Globus pallidus (tissue), 1 donor: ENCODE measurements at regions not wholly inside any gene's neighbourhood (a gene's known extent, or its start where the extent isn't known, plus 50 kb on each side); places are given as distances from the start of the nearest gene placed in this dataset.
"Not testable (repeated sequence)": the region's sequence is repeated elsewhere in the genome, so short reads cannot be mapped to it uniquely, and the experiment has no call there.

Source experiments
- DNase-seq: peaks from one replicate; pipeline ENCODE4 v3.0.0-alpha.2; 2015; ENCODE audit warnings: low spot score

DNA sequence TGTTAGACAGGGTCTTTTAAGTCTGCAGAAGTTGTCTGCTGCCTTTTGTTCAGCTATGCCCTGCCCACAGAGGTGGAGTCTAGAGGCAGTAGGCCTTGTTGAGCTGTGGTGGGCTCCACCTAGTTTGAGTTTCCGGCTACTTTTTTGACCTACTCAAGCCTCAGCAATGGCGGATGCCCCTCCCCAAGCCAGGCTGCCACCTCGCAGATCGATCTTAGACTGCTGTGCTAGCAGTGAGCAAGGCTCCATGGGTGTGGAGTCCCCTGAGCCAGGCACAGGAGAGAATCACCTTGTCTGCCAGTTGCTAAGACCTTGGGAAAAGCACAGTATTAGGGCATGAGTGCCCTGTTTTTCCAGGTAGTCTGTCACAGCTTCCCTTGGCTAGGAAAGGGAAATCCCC, 664.6 kb upstream of the DPPA4 start:
- DNase-seq: not testable (repeated sequence)

DNA sequence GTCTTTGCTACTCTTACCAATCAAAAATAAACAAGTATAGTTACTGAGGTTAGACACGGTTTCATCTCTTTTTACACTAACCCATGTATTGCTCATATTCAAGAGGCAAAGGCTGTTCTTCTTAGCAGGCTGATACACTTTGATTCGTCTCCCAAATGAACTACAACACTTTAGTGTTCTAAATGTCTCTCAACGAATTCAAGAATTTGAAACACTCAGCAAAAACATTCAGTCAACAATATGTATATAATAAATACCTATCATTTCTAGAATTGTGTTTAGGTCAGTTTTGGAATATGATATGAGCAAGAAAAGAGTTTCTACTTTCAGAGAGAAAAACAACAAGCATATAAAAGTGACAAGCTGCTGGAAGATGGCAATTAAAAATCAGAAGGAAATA, 669.6 kb upstream of the DPPA4 start:
- DNase-seq: no peak

DNA sequence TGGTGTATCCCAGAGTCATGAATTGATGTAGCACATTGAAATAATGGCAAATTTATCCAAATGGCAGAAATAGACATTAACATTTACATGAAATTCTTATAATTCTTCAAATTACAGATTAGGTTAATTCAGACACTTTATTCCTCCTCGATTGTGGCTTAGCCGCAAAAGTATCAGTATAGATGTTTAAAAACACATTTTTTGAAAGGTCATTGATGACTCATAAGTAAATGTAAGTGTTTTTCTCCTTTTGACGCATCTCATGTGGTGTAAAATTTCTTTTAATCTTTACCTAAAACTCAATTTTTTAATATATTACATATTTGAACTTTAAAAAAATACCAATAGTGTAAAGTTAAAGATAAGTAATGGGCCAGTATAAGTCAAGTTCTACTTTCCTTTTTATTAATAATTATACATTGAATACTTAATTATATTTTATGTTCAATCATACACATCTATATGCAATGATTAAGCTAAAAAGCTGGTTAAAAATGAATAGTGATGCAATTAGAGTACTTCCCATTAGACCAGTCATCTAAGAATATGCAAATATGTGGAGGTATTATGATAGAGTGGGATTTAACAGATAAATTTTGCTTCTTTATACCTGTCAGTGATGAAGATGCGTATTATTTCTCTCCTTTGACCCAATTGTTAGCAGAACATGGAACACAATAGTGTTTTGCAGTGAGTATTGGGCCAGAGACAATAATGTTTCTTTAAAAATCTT, 678.1 kb upstream of the DPPA4 start:
- no peak for DNase-seq

DNA sequence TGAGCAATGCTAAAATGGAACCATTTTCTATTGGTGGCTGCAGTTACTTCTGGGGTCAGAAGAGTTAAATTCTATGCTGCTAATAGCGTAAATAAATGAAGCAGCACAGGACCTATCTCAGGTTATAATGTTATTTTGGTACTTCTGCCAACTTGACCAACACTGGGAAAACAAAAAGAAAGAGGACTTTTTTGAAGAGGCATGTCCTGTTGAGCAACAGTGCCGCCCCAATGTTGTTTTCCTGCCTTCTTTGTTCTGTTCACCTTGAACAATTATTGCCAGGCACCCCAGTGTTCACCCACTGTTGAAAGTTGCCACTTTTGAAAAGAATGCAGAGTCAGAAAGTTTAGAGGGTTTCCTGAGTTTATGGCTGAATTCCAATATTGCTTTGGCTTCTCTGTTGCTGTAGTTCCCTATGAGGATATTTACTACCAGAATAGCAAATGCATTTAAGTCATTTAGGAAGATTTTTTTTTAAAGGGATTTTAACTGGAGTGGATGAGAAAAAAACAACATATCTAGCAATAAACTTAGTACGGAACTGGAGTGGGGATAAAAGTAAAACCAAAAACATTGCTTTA, 679.0 kb upstream of the DPPA4 start:
- no peak for DNase-seq

DNA sequence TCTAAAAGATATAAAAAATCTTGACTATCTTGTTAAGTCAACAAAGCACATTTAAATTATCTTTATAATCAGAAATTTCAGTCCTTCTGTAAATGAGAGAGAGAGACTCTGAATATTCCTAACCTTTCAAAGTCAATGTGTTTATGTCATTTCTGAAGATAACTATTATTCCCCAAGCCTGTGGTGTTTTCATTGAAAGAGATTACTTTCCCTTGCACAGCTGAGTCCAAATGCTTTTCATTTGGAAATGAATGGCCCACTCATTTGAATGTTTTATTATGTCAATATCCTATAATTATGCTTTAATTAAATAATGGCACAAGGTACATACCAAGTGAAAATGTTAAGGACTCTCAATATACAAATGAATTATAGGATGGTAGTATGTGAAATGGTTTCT, 680.0 kb upstream of the DPPA4 start:
- DNase-seq: no peak

DNA sequence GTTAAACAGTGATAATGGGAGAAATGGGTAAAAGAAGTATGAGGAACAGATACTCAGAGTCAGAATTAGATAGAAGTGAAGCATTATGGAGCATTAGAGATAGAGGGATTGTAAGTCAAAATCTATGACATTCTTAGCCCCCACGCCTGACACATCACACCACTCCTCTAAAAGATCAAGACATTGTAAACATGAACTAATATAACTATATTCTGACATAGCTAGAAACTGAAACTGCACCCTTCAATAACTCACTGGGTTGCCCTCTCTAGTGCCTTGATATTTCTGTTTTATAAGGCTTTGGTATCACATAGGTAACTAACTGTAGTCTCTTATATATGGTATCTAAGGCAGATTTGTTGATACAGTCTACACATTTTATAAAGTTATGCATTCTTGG, 684.3 kb upstream of the DPPA4 start:
- DNase-seq: no peak

DNA sequence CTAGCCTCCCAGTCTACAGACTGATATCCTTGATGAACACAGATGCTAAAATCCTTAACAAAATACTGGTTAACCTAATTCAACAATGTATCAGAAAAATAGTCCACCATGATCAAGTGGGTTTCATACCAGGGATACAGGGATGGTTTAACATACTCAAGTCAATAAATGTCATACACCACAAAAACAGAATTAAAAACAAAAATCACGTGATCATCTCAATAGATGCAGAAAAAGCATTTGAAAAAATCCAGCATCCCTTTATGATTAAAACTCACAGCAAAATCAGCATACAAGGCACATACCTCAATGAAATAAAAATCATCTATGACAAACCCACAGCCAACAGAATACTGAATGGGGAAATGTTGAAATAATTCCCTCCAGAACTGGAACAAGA, 685.7 kb upstream of the DPPA4 start:
- DNase-seq: not testable (repeated sequence)

DNA sequence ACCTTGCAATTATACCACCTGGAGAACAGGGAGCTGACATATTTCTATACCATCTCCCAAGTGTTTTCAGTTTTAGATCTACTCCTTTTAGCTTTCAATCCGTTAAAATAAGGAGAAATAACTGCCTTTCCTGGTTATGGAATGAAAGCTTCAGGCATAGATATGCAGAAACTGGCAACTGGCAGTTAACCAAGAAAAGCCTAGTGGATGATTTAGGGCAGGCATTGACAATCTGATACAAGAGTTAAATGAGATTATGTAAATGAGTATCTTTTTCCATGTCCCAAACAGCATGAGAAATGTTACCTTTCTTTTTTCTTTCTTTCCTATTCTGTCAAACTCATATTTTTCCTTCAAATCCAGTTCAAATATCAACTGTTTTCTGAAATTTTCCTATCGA, 689.1 kb upstream of the DPPA4 start:
- DNase-seq: no peak

DNA sequence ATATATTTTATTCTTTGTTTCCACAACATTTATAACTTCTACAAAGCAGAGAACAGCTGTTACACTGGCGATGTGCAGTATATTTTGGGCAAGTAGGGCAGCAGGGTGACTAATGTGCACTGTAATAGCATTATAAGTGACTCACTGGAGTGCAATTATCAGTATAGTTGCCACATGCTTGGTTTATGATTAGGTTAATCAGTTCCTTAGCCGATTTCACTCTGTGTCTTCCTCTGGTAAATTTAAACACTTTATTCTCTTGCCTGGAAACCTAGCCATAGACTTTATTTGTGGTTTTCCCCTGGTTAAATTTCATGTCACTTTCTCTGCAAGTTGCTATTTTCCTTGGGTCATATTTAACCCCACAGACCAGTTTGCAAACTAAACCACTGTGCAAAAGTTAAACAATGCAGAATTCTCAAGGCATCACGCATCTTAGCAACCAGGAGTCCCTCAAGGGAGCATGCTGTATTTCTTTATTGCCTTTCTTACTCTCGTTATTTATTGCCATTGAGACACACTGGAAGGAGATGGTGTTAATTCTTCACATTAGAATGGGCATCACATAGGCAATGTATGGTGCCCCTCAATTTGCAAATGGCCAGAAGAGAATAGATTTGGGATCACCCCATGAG, 690.2 kb upstream of the DPPA4 start:
- DNase-seq: no peak

DNA sequence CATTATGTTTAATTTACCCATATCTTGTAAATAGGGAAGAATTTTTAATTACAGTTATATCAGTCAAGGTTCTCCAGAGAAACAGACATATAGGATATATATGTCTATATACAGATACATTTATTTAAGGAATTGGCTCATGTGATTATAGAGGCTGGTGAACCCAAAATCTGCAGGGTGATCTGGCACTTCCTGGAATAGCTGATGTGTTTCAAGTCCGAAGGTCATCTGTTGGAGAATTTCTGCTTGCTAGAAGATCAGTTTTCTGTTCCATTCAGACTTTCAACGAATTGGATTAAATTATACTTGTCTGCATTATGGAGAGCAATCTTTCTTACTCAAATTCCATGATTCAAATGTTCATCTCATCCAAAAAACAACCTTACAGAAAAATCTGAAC, 694.6 kb upstream of the DPPA4 start:
- no peak for DNase-seq

DNA sequence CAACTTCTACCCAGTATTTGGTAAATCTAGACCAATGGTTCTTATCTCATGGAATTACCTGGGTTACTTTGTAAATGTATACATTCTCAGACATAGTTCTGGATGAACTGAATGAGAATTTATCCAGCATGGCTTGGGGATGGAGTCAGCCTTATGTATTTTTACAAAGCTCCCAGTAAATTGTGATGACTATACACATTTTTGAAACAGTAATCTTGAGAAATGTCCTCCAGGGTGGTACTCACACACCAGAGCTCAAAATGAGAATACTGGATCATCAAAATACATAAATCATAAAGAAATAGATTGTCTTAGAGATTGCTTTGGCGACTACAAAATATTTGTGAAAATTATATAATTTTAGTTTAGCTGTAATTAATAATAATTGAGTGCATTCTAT, 722.1 kb upstream of the DPPA4 start:
- DNase-seq: no peak

DNA sequence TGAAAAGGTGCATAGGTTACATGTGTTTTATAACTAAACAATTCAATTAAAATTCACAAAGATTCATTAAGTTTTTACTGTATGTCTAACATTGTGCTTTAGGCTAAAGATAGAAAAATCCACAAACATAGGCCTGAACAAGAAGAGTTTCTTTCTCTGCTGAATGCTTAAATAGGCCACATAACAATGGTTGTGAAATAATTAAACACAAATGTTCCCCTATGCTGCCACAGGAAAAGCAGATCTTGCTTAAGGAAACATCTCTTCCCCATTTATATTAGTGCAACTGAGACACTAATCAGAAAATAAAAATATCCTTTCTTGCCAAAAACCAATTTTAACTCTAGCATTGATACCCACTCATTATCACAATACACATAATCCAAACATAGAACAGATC, 725.4 kb upstream of the DPPA4 start:
- DNase-seq: no peak

DNA sequence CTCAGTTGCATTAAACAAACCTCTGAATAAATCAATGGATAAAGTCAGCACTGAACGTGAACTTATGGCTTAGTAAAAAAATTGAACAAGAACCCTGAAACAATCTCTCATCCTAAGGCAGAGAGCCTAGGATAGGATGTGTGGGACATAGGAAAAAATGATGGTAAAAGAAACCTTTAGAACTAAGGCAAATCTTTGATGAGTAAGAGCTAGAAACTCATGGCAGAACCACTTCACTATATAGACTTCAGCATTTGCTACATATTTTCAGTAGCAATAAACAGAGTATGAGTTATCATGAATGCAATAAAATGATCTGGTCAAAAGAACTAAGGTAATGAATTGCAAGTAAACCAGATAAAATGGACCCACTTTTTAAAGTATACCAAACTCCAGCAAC, 725.8 kb upstream of the DPPA4 start:
- no peak for DNase-seq

DNA sequence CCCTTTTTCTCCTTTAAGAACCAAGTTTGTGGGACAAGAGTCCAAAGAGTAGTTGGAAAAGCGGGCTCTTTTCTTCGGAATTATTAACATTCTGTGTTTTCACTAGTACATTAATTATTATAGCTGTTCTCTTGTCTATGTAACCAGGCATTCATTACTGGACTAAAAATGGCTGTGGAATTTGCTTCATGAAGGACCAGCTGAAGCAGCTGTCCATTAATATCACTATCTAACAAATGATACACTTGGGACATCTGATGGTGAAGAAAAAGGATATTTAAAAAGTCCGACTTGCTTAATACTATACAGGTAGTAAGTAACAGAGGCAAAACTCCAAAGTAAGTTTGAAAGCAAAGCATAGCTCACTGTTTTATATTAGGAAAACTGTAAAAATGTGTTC, 728.9 kb upstream of the DPPA4 start:
- no peak for DNase-seq

DNA sequence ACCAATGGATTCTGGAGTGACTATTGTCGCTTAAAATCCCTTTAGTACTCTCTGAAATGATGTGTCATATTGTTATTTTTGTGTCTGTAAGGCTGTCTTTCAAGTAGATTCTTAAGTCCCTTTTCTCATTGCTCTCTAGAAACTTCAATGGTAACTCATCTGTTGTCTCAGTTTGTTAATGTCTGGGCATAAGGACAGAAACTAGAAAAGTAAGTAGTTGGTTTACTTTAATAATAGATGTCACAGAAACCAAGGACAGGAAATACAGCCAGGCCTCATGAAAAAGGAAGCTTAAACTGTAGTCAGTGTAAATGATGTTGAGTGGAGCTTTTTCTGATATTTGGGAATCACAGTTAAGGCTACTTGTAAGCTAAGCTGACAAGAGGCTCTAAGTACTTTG, 730.2 kb upstream of the DPPA4 start:
- no peak for DNase-seq

DNA sequence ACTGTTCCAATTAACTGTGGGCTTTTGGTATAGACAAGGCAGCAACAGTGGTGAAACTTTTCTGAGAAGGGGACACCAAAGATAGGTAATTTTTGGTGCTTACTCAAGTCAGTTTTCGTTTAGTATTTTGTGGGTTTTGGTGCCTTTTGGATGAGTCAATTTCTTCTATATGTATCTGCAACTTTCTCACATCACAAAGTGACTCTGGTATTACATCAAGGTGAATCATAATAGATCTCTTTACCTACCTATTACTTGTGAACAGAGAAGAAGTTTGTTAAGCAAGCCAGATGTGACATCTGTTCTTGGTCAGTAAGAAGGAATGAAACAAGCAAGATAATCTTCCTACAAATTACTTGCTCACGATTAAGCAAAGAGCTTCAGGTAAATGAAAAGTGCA, 732.4 kb upstream of the DPPA4 start:
- DNase-seq: no peak

DNA sequence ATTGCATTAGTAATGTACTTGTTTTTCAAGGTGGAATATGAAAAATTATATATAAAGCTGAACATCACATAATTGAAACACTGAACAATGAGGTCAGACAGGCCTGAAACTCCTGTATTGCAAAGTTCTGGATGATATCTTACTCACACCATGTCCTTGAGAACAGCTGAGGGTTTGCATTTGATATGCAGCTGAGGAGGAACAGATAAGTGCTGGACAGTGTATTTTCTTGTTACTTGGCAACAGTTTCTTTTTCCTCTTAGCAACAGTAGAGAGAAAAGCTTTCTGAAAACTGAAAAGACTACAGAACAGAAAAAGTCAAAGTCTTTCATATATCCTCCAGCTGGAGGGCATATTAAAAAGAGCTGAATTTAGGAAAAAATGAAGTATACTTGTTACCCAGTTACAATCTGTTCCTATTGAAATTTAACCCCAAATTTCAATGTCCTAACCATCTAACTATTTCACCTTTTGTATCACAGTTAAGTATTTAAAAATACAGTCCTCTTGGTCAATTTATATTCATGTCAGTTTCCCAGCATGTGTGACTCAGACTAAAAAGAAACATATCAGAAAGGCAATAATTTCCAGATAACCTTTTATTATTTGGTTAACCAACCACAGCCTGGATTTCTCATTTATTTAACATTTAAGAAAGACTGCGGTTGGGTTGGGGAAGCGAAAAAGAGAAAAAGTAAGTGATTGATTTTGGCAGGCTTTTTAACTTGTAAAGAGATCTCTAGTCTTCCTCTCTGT, 733.0 kb upstream of the DPPA4 start:
- DNase-seq: no peak

DNA sequence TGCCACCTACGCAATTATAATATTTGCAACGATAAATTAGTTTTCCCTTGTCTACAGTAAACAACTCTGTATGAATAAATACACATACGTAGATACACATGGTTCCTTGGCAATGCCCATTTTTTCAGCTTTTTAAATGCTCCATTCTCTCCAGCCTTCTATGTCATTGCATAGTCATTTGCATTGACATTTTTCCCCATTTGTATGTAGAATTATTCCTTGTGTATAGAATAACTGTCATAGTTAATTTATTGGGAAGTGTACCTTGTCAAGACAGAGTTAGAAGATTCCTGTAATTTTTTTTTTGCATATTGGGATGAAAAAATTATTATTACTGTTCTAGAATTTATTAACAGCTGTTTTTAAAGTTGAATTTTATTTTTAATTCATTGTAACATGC, 736.7 kb upstream of the DPPA4 start:
- no peak for DNase-seq

DNA sequence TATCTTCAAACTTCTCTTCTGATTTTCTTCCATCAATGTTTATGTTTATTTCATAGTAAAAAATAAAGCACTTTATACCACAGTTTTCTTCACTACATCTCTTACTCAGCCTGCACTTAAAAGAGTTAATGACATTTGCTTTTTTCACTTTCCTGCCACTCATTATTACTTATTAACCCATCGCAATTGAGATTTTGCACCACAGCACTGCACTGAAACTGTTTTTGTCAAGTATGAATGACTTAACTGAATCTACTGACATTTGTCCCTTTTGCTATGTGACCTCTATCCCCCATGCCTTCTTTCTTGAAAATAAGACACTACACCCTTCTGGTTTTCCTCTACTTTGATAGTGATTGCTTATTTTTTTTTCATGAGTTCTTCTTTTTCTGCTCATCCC, 739.7 kb upstream of the DPPA4 start:
- no peak for DNase-seq

DNA sequence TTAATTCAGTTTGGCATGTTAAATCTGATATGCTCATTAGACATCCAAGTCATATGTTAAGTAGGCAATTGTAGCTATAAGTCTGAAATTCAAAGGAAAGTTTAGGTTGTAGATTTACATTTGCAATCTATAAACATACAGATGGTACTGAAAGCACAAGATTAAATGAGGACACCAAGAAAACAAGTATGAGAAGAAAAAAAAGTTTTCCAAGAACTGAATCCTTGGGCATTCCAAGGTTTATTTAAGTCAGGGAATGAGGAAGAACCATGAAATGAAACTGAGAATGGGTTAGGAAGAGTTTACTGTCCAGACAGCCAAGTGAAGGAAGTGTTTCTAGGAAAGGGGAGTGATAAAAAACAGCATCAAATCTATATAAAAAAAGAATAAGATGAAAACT, 756.1 kb upstream of the DPPA4 start:
- no peak for DNase-seq

DNA sequence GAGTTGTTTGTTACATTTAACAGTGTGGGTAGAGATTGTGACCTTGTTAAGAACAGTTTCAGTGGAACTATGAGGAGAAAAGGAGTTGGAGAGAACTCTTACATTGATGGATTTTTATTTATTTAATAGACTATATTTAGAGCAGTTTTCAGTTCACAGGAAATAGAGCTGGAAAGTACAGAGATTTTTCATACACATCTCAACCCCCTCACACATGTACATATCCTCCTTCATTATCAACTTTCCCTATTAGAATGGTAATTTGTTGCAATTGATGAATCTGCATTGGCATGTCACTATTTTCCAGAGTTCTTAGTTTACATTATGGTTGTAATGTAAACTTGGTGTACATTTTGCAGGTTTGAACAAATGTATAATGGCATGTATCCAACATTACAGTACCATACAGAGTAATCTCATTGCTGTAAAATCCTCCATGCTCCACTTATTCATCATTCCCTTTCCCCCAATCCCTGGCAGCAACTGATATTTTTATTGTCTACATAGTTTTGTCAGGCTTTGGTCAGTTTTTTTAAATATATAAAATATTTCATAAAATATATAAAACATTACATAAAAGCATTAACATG, 756.6 kb upstream of the DPPA4 start:
- no peak for DNase-seq

DNA sequence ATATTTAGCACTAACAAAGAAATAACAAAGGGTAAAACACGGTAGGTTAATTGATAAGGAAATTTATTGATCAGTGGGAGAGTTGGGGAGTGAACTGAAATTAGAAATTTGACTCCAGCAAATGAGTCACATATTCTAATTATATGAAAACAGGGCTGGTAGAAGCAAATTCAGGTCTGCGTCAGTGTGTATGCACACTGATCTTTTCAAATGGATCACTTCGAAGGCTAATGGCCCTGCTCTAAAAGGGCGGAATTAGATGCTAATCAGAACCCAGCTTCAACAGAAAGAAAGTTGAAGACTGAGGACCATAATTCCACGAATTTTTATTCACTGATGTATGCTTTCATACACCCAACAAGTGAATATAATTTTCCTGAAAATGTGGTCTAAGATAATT, 762.4 kb upstream of the DPPA4 start:
- no peak for DNase-seq

DNA sequence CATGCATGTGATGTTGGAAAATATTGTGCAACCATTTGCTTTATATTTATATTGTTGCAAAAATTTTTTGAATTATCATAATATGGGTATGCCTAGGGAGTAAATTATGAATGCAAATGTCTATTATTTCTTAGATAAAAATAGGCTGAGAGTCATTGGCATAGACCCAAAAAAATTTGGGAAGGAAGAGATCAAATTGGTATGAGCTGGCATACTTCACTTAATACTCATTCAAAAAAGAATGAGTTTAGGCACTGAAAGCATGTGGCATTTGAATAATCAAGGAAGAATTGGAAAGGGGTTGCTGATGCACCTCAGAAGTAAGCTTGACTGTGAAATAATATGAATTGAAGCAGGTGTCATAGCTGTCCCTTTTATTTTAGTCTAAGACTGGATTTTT, 764.0 kb upstream of the DPPA4 start:
- no peak for DNase-seq
